ENCODE measurements at regions not wholly inside any gene's neighbourhood (a gene's known extent, or its start where the extent isn't known, plus 50 kb on each side); places are given as distances from the start of the nearest gene placed in this dataset.

GRCh38 chr4:100289530-100289888, 99.2 kb upstream of the DDIT4L start:
- TF ChIP-seq CTCF (IDR thresholded peaks at IDR 0.05; ENCODE audit: borderline replicate concordance, extremely low read depth, low read length, poor library complexity, severe bottlenecking) (no peak), EZH2 (IDR thresholded peaks at IDR 0.05; ENCODE audit: borderline replicate concordance, low read depth, low read length, severe bottlenecking) (no peak)
